ENCODE measurements at regions not wholly inside any gene's neighbourhood (a gene's known extent, or its start where the extent isn't known, plus 50 kb on each side); places are given as distances from the start of the nearest gene placed in this dataset.

GRCh38 chr6:144580039-144580438, 294.9 kb downstream of the UTRN start:
- H3K27me3 ChIP-seq (replicated peaks) = no peaks in the 10 kb centered on the region
- H3K27ac ChIP-seq = no peak overlapping the region
- in situ Hi-C loops (cut with HindIII; ENCODE audit: low pct_ligation_motif_present, low sequenced_read_pairs) = no loop called here
- H3K36me3 ChIP-seq (replicated peaks) = peaks cover 11% of the 10 kb centered on the region
- TF ChIP-seq CTCF (IDR thresholded peaks at IDR 0.05; ENCODE audit: low read depth, low read length, missing control alignments) = no peak
- DNase-seq = no peak
- no peak overlapping the region for H3K4me3 ChIP-seq (ENCODE audit: low read depth, low read length)

- peaks cover 11% of the 10 kb centered on the region for H3K36me3 ChIP-seq (replicated peaks)
- no peaks in the 10 kb centered on the region for H3K27me3 ChIP-seq (replicated peaks)
- H3K4me3 ChIP-seq (ENCODE audit: low read depth, low read length) = no peak overlapping the region
- in situ Hi-C loops (cut with HindIII; ENCODE audit: low pct_ligation_motif_present, low sequenced_read_pairs) = no loop called here
- no peak overlapping the region for H3K27ac ChIP-seq
- TF ChIP-seq CTCF (IDR thresholded peaks at IDR 0.05; ENCODE audit: low read depth, low read length, missing control alignments) = no peak
- no peak for DNase-seq
Observed at GRCh38 chr6:144580771-144581170, 295.6 kb downstream of the UTRN start.

- Histone ChIP-seq H3K36me3 (replicated peaks) (peaks cover 9% of the 10 kb centered on the region), H3K4me3 (ENCODE audit: low read depth, low read length) (no peak overlapping the region), H3K27ac (no peak overlapping the region), H3K27me3 (replicated peaks) (no peaks in the 10 kb centered on the region)
- in situ Hi-C loops (cut with HindIII; ENCODE audit: low pct_ligation_motif_present, low sequenced_read_pairs) = no loop called here
- DNase-seq = peak; percentile 38
- peak; percentile 65 for TF ChIP-seq CTCF (IDR thresholded peaks at IDR 0.05; ENCODE audit: low read depth, low read length, missing control alignments)
Observed at GRCh38 chr6:144581812-144582537, 296.8 kb downstream of the UTRN start.

- H3K27ac ChIP-seq = no peak overlapping the region
- in situ Hi-C loops (cut with HindIII; ENCODE audit: low pct_ligation_motif_present, low sequenced_read_pairs) = no loop called here
- DNase-seq = no peak
- no peaks in the 10 kb centered on the region for H3K27me3 ChIP-seq (replicated peaks)
- peaks cover 4% of the 10 kb centered on the region for H3K36me3 ChIP-seq (replicated peaks)
- H3K4me3 ChIP-seq (ENCODE audit: low read depth, low read length) = peak overlapping the region; percentile 32
- no peak for TF ChIP-seq CTCF (IDR thresholded peaks at IDR 0.05; ENCODE audit: low read depth, low read length, missing control alignments)
Observed at GRCh38 chr6:144582939-144583613, 297.9 kb downstream of the UTRN start.

GRCh38 chr6:144583614-144583954, 298.4 kb downstream of the UTRN start:
- no peak for TF ChIP-seq CTCF (IDR thresholded peaks at IDR 0.05; ENCODE audit: low read depth, low read length, missing control alignments)
- H3K27me3 ChIP-seq (replicated peaks) = no peaks in the 10 kb centered on the region
- no peak overlapping the region for H3K27ac ChIP-seq
- no peak overlapping the region for H3K4me3 ChIP-seq (ENCODE audit: low read depth, low read length)
- in situ Hi-C loops (cut with HindIII; ENCODE audit: low pct_ligation_motif_present, low sequenced_read_pairs) = no loop called here
- no peak for DNase-seq
- H3K36me3 ChIP-seq (replicated peaks) = peaks cover 2% of the 10 kb centered on the region

All from brain microvascular endothelial cell (primary cell).